ENCODE measurements at regions not wholly inside any gene's neighbourhood (a gene's known extent, or its start where the extent isn't known, plus 50 kb on each side); places are given as distances from the start of the nearest gene placed in this dataset.

GRCh38 chr3:178194539-178194938, 341.7 kb upstream of the KCNMB2 start:
- no peak for TF ChIP-seq CTCF (IDR thresholded peaks at IDR 0.05)
- TF ChIP-seq POLR2A (IDR thresholded peaks at IDR 0.05), result no peak

Data from testis (tissue), 2 donors.